HG03064 (cell line): ENCODE measurements at regions not wholly inside any gene's neighbourhood (a gene's known extent, or its start where the extent isn't known, plus 50 kb on each side); places are given as distances from the start of the nearest gene placed in this dataset.
"Not testable (repeated sequence)": the region's sequence is repeated elsewhere in the genome, so short reads cannot be mapped to it uniquely, and the experiment has no call there.

Source experiments
- ATAC-seq: cut with Tn5 transposase; IDR thresholded peaks from one replicate; pipeline ENCODE4 v1.9.1; 2021; ENCODE audit warnings: low read depth; ENCODE audit not compliant: unreplicated experiment

DNA sequence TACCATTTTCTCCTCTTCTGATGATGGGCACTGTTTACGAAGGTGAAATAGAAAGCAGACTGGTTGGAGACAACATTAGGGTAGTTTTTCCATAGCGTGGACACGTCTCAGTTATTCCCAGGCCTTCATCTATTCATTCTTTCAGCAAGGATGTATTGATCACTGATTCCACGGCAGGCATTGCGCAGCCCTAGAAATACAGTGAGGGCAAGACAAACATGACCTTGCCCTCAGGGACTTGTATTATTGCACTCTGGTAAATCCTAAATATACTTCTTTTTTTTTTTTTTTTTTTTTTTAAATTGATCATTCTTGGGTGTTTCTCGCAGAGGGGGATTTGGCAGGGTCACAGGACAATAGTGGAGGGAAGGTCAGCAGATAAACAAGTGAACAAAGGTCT lies 167.3 kb upstream of the SPRED2 start:
- ATAC-seq: no peak

DNA sequence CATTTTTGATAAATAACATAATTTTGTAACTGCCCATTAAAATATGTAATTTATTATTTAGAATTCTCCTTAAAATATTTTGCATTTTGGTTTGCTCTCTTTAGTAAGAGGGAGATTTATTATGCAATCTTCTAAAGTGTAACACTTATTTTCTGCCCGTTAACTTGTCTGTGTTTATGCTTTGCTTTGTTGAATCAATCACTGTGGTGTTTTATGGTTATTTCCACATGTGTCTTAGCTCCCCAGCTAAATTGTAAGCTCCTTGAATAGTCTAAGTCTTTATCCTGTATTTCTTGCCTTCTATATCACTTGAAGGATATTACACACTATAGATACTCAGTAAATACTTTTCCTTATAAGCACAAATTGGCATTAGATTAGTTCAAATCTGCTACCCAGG lies 166.6 kb upstream of the SPRED2 start:
- no peak for ATAC-seq

DNA sequence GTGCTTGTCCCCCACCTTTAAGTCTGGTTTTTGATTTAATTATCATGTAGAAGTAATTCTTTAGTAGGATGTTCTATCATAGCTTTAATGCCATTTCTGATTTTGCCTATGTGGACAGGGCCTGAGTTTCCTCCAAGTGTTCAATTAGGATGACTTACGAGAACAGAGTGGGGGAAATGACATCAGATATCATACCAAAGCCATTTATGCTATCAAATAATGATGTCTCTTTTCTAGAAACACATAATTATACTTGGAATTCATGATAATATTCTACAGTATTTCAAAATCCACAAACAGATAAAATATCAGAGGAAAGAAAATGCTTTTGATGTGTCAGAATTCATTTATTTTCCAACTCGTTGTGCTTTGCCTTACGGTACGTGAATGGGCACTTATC lies 165.9 kb upstream of the SPRED2 start:
- ATAC-seq: no peak

DNA sequence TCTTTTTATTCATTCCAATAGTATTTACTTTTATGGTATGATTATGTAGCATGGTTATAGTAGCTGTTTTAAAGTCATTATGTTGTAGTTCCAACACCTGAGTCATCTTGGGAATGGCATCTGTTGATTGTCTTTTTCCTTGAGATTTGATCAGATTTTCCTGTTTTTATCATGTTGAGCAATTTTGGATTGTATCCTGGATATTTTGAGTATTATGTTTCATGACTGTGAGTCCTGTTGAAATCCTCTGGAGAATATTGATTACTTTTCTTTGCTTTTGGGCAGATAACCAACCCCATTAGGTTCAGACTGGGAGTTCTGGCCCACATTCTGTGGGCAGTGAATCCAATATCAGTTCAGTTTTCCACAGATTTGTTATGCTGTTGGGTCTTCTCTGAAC lies 163.2 kb upstream of the SPRED2 start:
- ATAC-seq: no peak

DNA sequence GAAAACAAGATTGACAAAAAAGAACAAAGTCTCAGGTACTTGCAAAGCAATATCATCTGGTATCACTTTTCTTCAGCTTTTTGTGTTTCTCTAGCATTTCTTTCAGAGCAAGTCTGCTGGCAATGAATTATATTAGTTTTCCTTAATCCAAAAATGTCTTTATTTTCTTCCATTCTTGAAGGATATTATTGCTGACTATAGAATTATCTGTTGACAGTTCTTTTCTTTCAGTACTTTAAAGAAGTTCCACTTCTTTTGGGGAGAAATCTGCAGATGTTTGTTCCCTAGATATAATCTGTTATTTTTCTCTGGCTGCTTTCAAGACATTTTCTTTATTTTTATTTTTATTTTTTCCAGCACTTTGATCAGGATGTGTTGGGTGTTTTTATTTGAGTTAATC lies 161.8 kb upstream of the SPRED2 start:
- ATAC-seq: no peak

DNA sequence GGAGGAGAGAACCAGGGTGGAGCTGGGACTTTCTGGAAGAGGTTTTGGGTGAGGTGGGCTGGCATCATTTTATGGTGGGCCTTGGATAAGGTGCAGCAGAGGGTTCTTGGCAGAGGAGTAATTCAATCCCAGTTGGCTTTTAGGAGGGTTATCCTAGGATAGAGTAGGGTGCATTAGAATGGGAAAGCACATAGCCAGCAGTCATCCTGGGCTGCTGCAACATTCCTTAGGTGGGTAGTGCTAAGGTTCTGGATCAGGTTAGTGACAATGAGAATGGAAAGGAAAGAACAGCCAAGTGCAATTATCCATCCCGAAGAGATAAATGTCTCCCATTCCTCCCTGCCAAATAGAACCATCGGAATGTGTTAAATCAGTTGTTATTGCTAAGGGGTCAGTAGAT lies 157.3 kb upstream of the SPRED2 start:
- ATAC-seq: no peak

DNA sequence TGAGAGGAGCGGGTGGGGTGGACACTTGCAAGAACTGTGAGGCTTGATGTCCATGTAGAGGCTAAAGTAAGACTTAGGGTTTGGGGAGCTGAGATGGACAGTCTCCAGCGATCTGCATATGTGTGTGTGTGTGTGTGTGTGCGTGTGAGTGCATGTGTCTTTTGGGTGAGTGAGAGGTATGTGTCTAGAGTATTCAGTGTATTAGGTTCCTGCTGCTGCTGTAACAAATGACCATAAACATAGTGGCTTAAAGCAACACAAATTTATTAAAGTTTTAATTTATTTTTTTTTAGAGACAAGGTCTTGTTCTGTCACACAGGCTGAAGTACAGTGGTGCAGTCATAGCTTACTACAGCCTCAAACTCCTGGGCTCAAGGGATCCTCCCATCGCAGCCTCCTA lies 155.4 kb upstream of the SPRED2 start:
- no peak for ATAC-seq

DNA sequence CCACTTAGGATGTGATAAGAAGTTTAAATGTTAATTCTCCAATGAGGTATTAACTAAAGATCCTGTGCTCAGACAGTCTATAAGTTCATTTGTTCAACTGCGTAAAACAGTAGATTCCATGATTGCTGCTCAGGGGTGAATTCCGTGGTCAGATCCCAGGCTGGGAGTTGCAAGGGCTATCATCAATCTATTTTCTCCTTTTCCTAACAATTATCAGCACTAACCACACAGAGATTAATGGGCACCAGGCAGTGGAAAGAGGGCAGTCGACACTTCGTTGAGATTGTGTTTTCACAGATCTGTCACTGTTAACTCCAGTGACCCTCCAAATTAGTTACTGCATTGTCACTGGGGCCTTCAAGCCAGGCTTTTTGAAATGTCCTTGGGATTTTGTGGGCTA lies 154.1 kb upstream of the SPRED2 start:
- no peak for ATAC-seq

DNA sequence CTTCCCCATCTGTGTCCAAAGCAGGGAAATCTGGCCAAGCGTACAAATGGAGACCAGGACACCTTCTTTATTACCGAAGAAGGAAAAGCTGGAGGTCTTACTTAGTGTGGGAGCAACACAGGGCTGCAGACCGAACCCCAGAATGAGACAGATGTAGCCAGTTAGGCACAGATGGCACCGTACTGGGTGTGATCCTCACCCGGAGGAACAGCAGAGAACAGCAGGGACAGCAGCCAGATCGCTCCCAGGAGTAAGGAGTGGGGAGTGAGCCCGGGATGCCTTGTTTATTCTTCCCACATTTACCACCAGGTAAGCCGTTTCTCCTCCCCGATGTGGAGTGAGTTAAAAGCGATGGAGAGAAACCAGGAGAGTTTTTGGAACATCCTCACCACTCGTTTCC lies 150.7 kb upstream of the SPRED2 start:
- no peak for ATAC-seq

DNA sequence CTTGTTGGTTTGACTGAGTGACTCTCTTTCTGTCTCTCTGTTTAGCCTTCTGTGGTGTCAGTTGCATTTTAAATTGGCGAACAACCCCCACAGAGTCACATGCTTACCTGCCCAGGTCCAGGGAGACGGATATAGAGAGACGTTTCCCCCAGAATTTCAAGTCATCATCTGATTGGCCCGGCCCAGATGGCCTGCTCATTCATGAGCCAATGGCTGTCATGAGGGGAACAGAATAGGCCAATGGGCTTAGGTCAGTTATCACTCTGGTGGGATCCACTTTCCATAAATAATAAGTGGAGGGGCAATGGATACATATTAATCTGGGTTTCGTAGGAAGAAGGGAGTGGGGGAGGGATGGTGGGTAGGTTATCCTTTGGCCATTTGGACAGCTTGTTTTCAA lies 150.0 kb upstream of the SPRED2 start:
- ATAC-seq: no peak

DNA sequence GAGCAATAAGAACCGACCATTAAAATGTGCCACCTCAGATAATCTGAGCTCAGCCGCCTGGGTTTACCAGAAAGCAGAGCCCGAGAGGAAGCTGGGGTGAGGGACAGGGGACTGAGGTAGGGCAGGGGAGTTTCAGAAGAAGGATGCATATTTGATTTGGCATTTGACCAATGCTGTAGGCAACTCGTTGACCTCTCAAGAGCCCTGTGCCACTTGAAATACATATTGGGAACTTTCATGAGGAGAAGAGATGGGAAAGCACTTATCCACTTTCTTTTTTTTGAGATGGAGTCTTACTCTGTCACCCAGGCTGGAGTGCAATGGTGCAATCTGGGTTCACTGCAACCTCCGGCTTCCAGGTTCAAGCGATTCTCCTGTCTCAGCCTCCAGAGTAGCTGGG lies 148.4 kb upstream of the SPRED2 start:
- no peak for ATAC-seq

DNA sequence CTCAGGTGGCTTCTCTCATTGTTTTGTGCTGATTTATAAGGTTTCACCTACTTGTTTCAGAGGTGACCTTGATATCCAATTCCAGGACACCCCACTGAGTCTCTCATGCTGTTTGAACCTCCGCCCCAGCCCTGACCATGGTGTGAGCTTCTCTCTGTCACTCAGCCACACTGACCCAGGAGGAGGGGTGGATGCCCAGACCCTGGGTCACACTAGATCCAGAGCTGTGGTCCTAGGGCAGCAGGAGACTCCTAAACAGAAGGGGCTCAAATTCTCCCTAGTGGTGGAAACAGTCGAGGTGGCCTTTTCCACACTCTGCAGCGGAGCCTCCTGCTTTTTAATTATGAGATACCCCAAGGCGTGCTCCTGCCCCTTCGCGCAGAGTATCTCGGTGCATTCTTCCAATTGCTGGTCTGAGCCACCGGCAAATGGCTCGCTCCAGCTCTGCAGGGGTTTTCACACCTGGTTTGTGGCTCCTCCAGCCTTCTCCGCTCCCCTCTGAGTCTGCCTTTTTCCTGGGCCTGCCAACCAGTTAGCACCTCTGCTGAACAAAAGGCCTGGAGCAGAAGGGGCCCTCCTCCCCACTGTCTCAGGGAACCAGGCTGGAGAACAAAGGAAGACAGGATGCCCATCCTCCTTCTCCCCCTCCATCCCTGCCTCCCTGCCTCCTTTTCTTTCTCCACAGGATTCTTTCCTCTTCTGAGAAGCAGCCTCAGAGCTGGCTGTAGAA lies 147.3 kb upstream of the SPRED2 start:
- ATAC-seq: no peak

DNA sequence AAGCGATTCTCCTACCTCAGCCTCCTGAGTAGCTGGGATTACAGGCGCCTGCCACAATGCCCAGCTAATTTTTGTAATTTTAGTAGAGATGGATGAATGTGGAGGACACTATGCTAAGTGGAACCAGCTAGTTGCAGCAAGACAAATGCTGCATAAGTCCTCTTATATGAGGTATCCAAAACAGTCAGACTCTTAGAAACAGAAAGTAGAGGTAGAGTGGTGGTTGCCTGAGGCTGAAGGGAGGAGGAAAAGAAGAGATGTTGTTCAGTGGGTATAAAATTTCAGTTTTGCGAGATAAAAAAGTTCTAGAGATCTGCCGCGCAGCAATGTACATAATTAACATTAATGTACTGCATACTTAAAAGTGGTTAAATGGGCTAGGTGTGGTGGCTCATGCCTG lies 145.3 kb upstream of the SPRED2 start:
- no peak for ATAC-seq

DNA sequence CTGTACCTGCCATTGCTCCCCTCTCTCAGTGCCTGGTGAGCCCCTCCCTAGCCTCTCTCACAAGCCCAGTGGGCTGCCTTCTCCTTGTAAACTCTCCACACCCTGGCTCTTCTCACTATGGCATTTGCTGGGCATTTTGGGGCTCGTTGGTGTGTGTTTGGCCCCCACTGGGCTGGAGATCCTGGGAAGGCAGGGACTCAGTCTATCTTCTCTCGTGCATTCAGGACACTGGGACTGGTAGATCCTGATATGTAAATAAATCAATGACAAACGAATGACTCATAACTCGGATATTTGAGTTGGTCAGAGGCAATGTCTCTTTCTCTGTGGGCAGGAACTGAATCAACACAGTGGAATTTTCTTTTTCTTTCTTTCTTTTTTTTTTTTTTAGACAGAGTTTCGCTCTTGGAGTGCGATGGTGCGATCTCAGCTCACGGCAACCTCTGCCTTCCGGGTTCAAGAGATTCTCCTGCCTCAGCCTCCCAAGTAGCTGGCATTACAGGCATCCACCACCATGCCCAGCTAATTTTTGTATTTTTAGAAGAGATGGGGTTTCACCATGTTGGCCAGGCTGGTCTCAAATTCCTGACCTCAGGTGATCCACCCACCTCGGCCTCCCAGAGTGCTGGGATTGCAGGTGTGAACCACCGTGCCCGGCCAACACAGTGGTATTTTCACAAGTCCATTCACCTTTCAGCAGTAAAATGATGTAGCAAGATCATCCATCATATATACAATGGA lies 144.6 kb upstream of the SPRED2 start:
- ATAC-seq: no peak

DNA sequence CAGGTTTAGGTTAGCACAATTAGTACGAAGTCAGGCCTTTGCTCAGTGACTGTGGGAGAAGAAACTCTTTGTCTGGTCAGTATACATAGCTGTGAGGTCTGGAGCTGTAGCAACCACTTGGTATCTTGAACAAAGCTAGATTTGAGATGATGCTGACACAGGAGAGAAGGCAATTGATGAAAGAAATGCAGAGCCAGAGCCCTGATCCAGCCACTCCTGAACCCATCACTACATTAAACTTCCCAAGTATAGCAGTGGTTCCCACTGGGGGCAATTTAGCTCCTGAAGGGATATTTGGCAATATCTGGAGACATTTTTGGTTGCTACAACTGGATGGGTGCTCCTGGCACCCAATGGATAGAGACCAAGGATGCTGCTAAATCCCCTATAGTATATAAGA lies 143.9 kb upstream of the SPRED2 start:
- ATAC-seq: no peak

DNA sequence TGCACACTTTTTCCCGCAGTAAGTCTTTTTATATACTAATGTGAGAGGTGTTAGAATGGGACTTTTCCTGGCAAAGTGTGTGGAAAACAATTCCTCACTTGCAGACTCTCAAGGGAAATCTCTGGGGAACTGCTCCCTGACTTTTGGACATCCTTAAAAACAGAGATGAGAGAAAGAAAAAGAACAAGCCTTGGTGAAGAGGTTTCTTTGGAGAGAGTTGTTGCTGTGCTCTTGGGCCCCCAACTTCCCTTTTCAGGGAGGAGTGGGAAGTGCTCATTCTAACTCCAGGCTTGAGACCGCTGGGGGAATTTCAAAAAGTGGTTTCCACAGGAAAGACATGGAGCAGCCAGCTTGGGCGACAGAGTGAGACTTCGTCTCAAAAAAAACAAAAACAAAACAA lies 142.6 kb upstream of the SPRED2 start:
- no peak for ATAC-seq

DNA sequence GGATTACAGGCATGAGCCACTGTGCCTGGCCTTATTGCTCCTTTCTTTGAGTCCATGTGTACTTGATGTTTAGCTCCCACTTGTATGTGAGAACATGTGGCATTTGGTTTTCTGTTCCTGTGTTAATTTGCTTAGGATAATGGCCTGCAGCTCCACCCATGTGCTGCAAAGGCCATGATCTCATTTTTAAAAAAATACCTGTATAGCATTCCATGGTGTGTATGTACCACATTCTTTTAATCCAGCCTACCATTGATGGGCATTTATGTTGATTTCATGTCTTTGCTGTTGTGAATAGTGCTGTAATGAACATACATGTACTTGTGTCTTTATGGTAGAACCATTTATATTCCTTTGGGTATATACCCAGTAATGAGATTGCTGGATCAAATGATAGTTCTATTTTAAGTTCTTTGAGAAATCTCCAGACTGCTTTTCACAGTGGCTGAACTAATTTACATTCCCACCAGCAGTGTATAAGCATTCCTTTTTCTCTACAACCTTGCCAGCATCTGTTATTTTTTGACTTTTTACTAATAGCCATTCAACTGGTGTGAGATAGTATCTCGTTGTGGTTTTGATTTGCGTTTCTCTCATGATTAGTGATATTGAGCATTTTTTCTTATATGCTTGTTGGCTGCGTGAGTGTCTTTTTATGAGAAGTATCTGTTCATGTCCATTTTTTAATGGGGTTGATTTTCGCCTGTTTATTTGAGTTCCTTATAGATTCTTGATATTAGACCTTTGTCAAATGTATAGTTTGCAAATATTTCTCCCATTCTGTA lies 136.4 kb upstream of the SPRED2 start:
- not testable (repeated sequence) for ATAC-seq

DNA sequence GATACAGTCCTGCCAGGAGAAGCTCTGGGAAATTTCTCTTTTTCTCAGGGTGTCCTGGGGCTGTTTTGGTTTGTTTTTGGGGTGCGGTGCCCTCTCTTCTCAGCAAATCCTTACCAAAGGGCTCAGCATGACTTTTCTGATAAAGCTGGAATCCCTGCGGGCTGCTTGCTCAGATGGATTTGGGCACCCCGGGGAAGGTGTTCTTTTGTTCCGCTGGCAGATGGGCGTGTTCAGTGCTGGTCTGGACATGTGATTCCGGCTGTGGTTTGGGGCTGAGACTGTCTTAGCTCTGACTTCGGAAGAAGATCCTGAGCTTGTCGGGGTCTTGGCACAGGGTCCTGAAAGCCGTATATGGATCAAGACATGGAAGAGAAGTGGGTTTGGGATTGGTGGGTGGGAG lies 134.2 kb upstream of the SPRED2 start:
- no peak for ATAC-seq

DNA sequence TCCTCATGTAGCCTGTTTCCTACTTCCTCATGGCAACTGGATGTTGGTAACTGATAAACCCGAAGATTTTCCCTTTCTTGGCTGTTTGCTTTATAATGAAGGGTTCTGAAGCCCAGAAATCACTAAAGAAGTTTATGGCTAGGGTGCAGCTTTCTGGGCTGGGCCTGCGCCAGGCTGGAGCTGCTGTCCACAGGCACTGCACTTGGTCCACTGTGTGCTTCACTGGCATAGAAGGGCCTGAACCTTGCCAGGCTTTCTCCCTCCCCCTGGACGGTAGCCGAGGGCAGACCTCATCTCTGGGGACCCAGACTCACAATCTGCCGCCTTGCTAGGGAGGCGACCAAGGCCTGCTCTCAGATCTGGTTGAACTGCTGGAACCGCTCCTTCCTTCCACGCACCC lies 133.3 kb upstream of the SPRED2 start:
- no peak for ATAC-seq

DNA sequence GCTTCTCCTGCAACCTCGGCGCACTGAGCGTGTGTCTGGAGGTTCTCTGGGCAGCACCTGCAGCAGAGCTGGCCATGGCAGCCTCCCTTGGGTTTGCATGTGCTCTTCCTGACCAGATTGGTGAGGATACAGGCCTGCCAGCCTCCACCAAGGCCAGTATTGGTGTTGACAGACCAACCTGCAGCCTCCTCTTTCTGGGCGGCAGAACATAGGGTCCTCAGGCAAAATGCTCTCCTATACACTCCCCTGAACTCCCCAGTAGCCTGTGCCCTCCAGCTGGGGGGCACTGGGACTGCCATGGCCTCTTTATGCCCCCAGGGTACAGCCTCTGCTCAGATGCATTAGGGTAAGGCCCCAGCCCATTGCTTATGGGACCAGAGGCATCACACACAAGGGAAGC lies 131.9 kb upstream of the SPRED2 start:
- ATAC-seq: no peak

DNA sequence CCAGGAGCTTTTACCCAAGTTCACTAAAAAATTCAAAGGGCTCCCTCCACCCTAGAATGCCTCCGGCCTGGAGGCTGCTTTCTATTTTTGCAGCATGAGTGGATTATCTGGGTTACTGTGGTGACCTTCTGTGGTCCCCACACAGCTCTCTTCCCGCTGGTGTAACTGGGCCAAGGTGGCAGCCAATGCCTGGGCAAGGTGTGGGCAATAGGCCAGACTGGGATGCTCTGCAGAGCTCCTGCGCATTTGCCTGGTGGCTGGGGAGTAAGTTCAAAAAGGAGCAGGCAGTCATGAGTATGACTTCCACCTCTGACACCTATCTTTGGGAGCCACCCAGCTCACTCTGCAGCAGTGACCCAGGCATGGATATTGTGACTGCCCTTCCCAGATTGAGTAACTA lies 130.5 kb upstream of the SPRED2 start:
- ATAC-seq: no peak

DNA sequence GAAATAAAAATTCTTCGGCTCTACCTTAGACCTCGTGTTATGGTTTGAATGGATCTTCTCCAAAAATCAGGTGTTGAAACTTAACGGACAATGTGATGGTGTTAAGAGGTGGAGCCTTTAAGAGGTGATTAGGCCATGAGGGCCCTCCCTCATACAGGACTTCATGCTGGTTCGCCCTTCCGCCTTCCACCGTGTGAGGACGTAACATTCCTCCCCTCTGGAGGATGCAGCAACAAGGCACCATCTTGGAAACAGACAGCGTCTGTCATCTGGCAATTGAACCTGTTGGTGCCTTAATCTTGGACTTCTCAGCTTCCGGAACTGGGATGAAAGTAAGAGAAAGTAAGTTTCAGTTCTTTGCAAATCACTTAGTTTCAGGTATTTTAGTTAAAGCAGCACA lies 126.3 kb upstream of the SPRED2 start:
- ATAC-seq: no peak
